CD14-positive monocyte (primary cell): ENCODE measurements at regions not wholly inside any gene's neighbourhood (a gene's known extent, or its start where the extent isn't known, plus 50 kb on each side); places are given as distances from the start of the nearest gene placed in this dataset.

ENCODE experiments used
- DNase-seq, 3 donors: peaks; one replicate each; pipeline ENCODE4 v3.0.0-alpha.2; 2011 to 2022
- H2AFZ ChIP-seq: 2 replicates; pipeline ENCODE4 v1.6.0; 2012; ENCODE audit warnings: mild to moderate bottlenecking, low read depth, low read length, inconsistent platforms; ENCODE audit not compliant: insufficient read depth, poor library complexity, severe bottlenecking
- H3K27ac ChIP-seq, 2 donors: 1 replicate in 1 of 2; 2 replicates in 1 of 2; pipeline ENCODE4 v1.5.1; 2012 to 2013; ENCODE audit warnings: low read length in 2 of 2, control low read depth in 1 of 2, inconsistent platforms in 1 of 2, low read depth in 1 of 2, mild to moderate bottlenecking in 1 of 2
- H3K27me3 ChIP-seq, 2 donors: one replicate each; pipeline versions ENCODE4 v1.6.0 to v1.6.1; 2011 to 2013; ENCODE audit warnings: low read length in 2 of 2; ENCODE audit not compliant: control insufficient read depth in 2 of 2, insufficient read depth in 2 of 2
- H3K36me3 ChIP-seq, 2 donors: replicated peaks in 1 of 2; 1 replicate in 1 of 2; 2 replicates in 1 of 2; pipeline versions ENCODE4 v1.5.1 to v1.6.1; 2012 to 2013; ENCODE audit warnings: low read length in 2 of 2, control low read depth in 1 of 2, inconsistent platforms in 1 of 2, mild to moderate bottlenecking in 1 of 2; ENCODE audit not compliant: insufficient read depth in 2 of 2, control insufficient read depth in 1 of 2
- H3K4me1 ChIP-seq, 2 donors: 1 replicate in 1 of 2; 2 replicates in 1 of 2; pipeline versions ENCODE4 v1.5.1 to v1.6.1; 2012 to 2013; ENCODE audit warnings: low read length in 2 of 2, control low read depth in 1 of 2, inconsistent platforms in 1 of 2, mild to moderate bottlenecking in 1 of 2, moderate library complexity in 1 of 2; ENCODE audit not compliant: insufficient read depth in 2 of 2, control insufficient read depth in 1 of 2
- H3K4me2 ChIP-seq: replicated peaks from 2 replicates; pipeline ENCODE3; 2012; ENCODE audit warnings: low read length, moderate library complexity, mild to moderate bottlenecking; ENCODE audit not compliant: poor library complexity, severe bottlenecking; ENCODE audit errors: extremely low read depth
- H3K4me3 ChIP-seq, 3 experiments: fragments of 200-600 bp in 1 of 3; sonication (generic) in 1 of 3; replicated peaks in 1 of 3; 1 replicate in 2 of 3; 2 replicates in 1 of 3; pipeline ENCODE4 v1.5.1; 2011 to 2013; ENCODE audit warnings: low read length in 3 of 3, mild to moderate bottlenecking in 3 of 3, control low read depth in 2 of 3, low read depth in 2 of 3, inconsistent platforms in 1 of 3, moderate library complexity in 1 of 3
- H3K79me2 ChIP-seq: 2 replicates; pipeline ENCODE4 v1.6.0; 2012; ENCODE audit warnings: mild to moderate bottlenecking, control low read depth, inconsistent platforms, low read length, moderate library complexity; ENCODE audit not compliant: insufficient read depth
- H3K9ac ChIP-seq: 2 replicates; pipeline ENCODE4 v1.6.0; 2017; ENCODE audit warnings: low read length, mild to moderate bottlenecking; ENCODE audit not compliant: insufficient read depth, poor library complexity, severe bottlenecking
- H3K9me3 ChIP-seq, 2 donors: replicated peaks in 1 of 2; 1 replicate in 1 of 2; 2 replicates in 1 of 2; pipeline versions ENCODE4 v1.5.1 to v1.6.1; 2012 to 2013; ENCODE audit warnings: low read length in 2 of 2, control low read depth in 1 of 2; ENCODE audit not compliant: control insufficient read depth in 1 of 2, insufficient read depth in 1 of 2
- H4K20me1 ChIP-seq: 2 replicates; pipeline ENCODE4 v1.6.0; 2012; ENCODE audit warnings: mild to moderate bottlenecking, low read length, control low read depth, moderate library complexity; ENCODE audit not compliant: insufficient read depth
- H3K27ac Mint-ChIP-seq, 7 donors: one replicate each; pipeline ENCODE4 v1.8.0; 2020; ENCODE audit warnings: mild to moderate bottlenecking in 7 of 7, mixed read lengths in 7 of 7, moderate library complexity in 6 of 7, inconsistent platforms in 2 of 7
- H3K27me3 Mint-ChIP-seq, 3 donors: one replicate each; pipeline ENCODE4 v1.8.0; 2021 to 2022; ENCODE audit warnings: low read depth in 3 of 3, mild to moderate bottlenecking in 3 of 3, mixed read lengths in 3 of 3, moderate library complexity in 3 of 3, inconsistent platforms in 1 of 3
- H3K36me3 Mint-ChIP-seq, 2 donors: one replicate each; pipeline ENCODE4 v1.8.0; 2020; ENCODE audit warnings: mixed read lengths in 2 of 2, inconsistent platforms in 1 of 2, mild to moderate bottlenecking in 1 of 2
- H3K4me1 Mint-ChIP-seq: one replicate; pipeline ENCODE4 v1.8.0; 2020; ENCODE audit warnings: mild to moderate bottlenecking, mixed read lengths
- H3K4me3 Mint-ChIP-seq, 2 donors: one replicate each; pipeline ENCODE4 v1.8.0; 2020; ENCODE audit warnings: mild to moderate bottlenecking in 2 of 2, mixed read lengths in 2 of 2, moderate library complexity in 1 of 2
- H3K9me3 Mint-ChIP-seq, 7 donors: one replicate each; pipeline ENCODE4 v1.8.0; 2020 to 2022; ENCODE audit warnings: mixed read lengths in 7 of 7, mild to moderate bottlenecking in 6 of 7, moderate library complexity in 6 of 7, inconsistent platforms in 2 of 7
- WGBS: methylation state at CpG from one replicate; pipeline ENCODE4 v1.1.5; 2013; ENCODE audit warnings: missing lambda C conversion rate; ENCODE audit not compliant: insufficient coverage; 5-methylcytosine and 5-hydroxymethylcytosine counted together
- intact Hi-C, 2 donors: fragments of 100-400 bp; cut with micrococcal nuclease; formaldehyde crosslinking; loops; one replicate each; pipeline versions ENCODE4 v1.15.0 to v1.15.1; 2023
- TF ChIP-seq, protein P1 (sequence below): fragments of 200-600 bp; IDR thresholded peaks from one replicate; pipeline ENCODE4 v1.8.0; 2022; ENCODE audit warnings: antibody characterized with exemption, mild to moderate bottlenecking

GRCh38 chr13:33524086-33524485 is 238.5 kb upstream of the STARD13 start:
- TF ChIP-seq, protein P1, sequence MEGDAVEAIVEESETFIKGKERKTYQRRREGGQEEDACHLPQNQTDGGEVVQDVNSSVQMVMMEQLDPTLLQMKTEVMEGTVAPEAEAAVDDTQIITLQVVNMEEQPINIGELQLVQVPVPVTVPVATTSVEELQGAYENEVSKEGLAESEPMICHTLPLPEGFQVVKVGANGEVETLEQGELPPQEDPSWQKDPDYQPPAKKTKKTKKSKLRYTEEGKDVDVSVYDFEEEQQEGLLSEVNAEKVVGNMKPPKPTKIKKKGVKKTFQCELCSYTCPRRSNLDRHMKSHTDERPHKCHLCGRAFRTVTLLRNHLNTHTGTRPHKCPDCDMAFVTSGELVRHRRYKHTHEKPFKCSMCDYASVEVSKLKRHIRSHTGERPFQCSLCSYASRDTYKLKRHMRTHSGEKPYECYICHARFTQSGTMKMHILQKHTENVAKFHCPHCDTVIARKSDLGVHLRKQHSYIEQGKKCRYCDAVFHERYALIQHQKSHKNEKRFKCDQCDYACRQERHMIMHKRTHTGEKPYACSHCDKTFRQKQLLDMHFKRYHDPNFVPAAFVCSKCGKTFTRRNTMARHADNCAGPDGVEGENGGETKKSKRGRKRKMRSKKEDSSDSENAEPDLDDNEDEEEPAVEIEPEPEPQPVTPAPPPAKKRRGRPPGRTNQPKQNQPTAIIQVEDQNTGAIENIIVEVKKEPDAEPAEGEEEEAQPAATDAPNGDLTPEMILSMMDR = no peak
- no peaks in the 10 kb centered on the region for H4K20me1 ChIP-seq
- no peak overlapping the region for H2AFZ ChIP-seq
- no peak overlapping the region for H3K9ac ChIP-seq
- Mint-ChIP-seq H3K9me3 (peaks cover 0 to 3% (median 0%) of the 10 kb centered on the region in 7 donors), H3K4me3 (no peak overlapping the region), H3K4me1 (peaks cover 12% of the 10 kb centered on the region), H3K27me3 (peaks cover 0 to 1% (median 0%) of the 10 kb centered on the region in 3 donors), H3K27ac (no peak overlapping the region), H3K36me3 (no peaks in the 10 kb centered on the region)
- no peak overlapping the region for H3K4me3 ChIP-seq
- H3K9me3 ChIP-seq = no peaks in the 10 kb centered on the region
- no peak for DNase-seq
- H3K79me2 ChIP-seq = no peaks in the 10 kb centered on the region
- peaks cover 8% of the 10 kb centered on the region in 2 donors for H3K4me1 ChIP-seq
- no peak overlapping the region for H3K27ac ChIP-seq
- WGBS = no CpG with 5 or more reads among the region's 1 CpG
- intact Hi-C loops = no loop called here
- no peaks in the 10 kb centered on the region for H3K27me3 ChIP-seq
- H3K4me2 ChIP-seq = no peak overlapping the region
- H3K36me3 ChIP-seq = no peaks in the 10 kb centered on the region

GRCh38 chr13:33525763-33526162 is 240.2 kb upstream of the STARD13 start:
- no peaks in the 10 kb centered on the region for H3K27me3 Mint-ChIP-seq
- peaks cover 17% of the 10 kb centered on the region for H3K4me1 Mint-ChIP-seq
- intact Hi-C loops = no loop called here

More at GRCh38 chr13:33525763-33526162, 240.2 kb upstream of the STARD13 start:
- Histone ChIP-seq H3K4me3 (no peak overlapping the region), H3K27ac (no peak overlapping the region), H3K36me3 (no peaks in the 10 kb centered on the region), H3K4me1 (peaks cover 12 to 13% of the 10 kb centered on the region in 2 donors), H3K9ac (no peak overlapping the region), H2AFZ (no peak overlapping the region), H4K20me1 (no peaks in the 10 kb centered on the region), H3K79me2 (no peaks in the 10 kb centered on the region), H3K9me3 (no peaks in the 10 kb centered on the region), H3K27me3 (no peaks in the 10 kb centered on the region), H3K4me2 (no peak overlapping the region)
- no peak for DNase-seq
- TF ChIP-seq, protein P1 = no peak
- WGBS = no CpG with 5 or more reads among the region's 4 CpGs
- Mint-ChIP-seq H3K4me3 (no peak overlapping the region), H3K27ac (no peak overlapping the region), H3K9me3 (peaks cover 0 to 1% (median under 1%) of the 10 kb centered on the region in 7 donors), H3K36me3 (no peaks in the 10 kb centered on the region)
